Ovary (tissue), 7 donors: ENCODE measurements at regions not wholly inside any gene's neighbourhood (a gene's known extent, or its start where the extent isn't known, plus 50 kb on each side); places are given as distances from the start of the nearest gene placed in this dataset.

ENCODE experiments used
- DNase-seq, 5 donors: peaks; one replicate each; pipeline ENCODE4 v3.0.0-alpha.2; 2019 to 2020
- H3K27ac ChIP-seq, 2 donors: fragments of 200-600 bp; one replicate each; pipeline versions ENCODE4 v1.5.1 to v1.8.0; 2019 to 2022
- H3K27me3 ChIP-seq: fragments of 200-600 bp; one replicate; pipeline ENCODE4 v1.8.0; 2022
- H3K36me3 ChIP-seq: fragments of 200-600 bp; sonication (generic); one replicate; pipeline ENCODE4 v1.5.1; 2019
- H3K4me1 ChIP-seq: one replicate; pipeline ENCODE4 v1.8.1; 2013; ENCODE audit warnings: mild to moderate bottlenecking, moderate library complexity; ENCODE audit not compliant: insufficient read depth
- H3K4me3 ChIP-seq: fragments of 200-600 bp; sonication (generic); one replicate; pipeline ENCODE4 v1.5.1; 2017
- H3K9me3 ChIP-seq, 2 donors: fragments of 200-600 bp in 1 of 2; sonication (generic) in 1 of 2; one replicate each; pipeline versions ENCODE4 v1.5.1 to v1.8.1; 2013 to 2019; ENCODE audit warnings: mild to moderate bottlenecking in 1 of 2, moderate library complexity in 1 of 2
- EP300 ChIP-seq: sonication (generic); formaldehyde crosslinking; IDR thresholded peaks from one replicate; pipeline ENCODE4 v1.6.1; 2017; ENCODE audit warnings: antibody characterized with exemption
- POLR2A ChIP-seq: fragments of 450-650 bp; IDR thresholded peaks from one replicate; pipeline ENCODE4 v1.6.1; 2017; ENCODE audit warnings: antibody characterized with exemption, mild to moderate bottlenecking, moderate library complexity
- WGBS, 3 donors: extraction: QIAGEN DNeasy Blood & Tissue Kit in 1 of 3; methylation state at CpG; one replicate each; pipeline versions ENCODE4 v1.1.5 to v1.1.7; 2013 to 2017; 5-methylcytosine and 5-hydroxymethylcytosine counted together
- intact Hi-C, 4 donors: fragments of 100-400 bp; cut with DNase I; formaldehyde crosslinking; loops; one replicate each; pipeline versions ENCODE4 v1.11.0 to v1.15.1; 2022 to 2023
- TF ChIP-seq, protein P1 (sequence below), 3 donors: fragments of 450-650 bp in 2 of 3; fragments of 200-600 bp in 1 of 3; IDR thresholded peaks; one replicate each; pipeline versions ENCODE4 v1.5.1 to v1.8.0; 2016 to 2022; ENCODE audit warnings: antibody characterized with exemption in 3 of 3, mild to moderate bottlenecking in 1 of 3
- donor health status: DM: no; HTN: no; CAD: no; lungs with moderate emphysema.
- donor health status: DM: no; HTN: no; CAD: no.
- donor health status: Bipolar disorder and iron deficiency.
- donor health status: DM: no; HTN: no; CAD: no.
- donor health status: DM: yes; HTN: yes; CAD: no.

DNA sequence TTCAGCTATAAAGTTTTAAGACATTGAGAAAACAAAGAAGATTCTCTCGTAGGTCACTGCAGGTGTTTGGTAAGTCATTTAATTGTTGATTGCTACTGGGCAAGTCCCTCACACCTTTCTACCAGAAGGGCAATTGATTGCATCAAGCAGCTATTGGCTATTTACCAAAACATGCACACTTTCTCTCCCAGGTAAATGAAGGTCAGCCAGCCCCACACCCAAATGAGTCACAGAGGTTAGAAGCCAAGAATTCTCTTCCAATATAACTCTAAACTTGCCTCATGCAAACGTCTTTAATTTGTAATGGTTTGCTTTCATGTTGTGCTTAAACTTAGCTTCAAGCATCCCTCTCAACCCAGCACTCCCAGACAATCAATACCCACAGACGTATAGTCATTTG is 475.3 kb upstream of the ADGRL2 start:
- Histone ChIP-seq H3K27ac (no peak overlapping the region), H3K4me1 (no peaks in the 10 kb centered on the region), H3K36me3 (no peaks in the 10 kb centered on the region), H3K27me3 (no peaks in the 10 kb centered on the region), H3K9me3 (no peaks in the 10 kb centered on the region), H3K4me3 (no peak overlapping the region)
- DNase-seq: no peak
- TF ChIP-seq POLR2A (no peak), EP300 (no peak)
- TF ChIP-seq, protein P1, sequence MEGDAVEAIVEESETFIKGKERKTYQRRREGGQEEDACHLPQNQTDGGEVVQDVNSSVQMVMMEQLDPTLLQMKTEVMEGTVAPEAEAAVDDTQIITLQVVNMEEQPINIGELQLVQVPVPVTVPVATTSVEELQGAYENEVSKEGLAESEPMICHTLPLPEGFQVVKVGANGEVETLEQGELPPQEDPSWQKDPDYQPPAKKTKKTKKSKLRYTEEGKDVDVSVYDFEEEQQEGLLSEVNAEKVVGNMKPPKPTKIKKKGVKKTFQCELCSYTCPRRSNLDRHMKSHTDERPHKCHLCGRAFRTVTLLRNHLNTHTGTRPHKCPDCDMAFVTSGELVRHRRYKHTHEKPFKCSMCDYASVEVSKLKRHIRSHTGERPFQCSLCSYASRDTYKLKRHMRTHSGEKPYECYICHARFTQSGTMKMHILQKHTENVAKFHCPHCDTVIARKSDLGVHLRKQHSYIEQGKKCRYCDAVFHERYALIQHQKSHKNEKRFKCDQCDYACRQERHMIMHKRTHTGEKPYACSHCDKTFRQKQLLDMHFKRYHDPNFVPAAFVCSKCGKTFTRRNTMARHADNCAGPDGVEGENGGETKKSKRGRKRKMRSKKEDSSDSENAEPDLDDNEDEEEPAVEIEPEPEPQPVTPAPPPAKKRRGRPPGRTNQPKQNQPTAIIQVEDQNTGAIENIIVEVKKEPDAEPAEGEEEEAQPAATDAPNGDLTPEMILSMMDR (IDR thresholded peaks at IDR 0.05): no peak
- intact Hi-C loops: no loop called here
- 71 to 74% (median 74%) methylated on average over 3 of the region's 3 CpGs for WGBS, 3 donors

DNA sequence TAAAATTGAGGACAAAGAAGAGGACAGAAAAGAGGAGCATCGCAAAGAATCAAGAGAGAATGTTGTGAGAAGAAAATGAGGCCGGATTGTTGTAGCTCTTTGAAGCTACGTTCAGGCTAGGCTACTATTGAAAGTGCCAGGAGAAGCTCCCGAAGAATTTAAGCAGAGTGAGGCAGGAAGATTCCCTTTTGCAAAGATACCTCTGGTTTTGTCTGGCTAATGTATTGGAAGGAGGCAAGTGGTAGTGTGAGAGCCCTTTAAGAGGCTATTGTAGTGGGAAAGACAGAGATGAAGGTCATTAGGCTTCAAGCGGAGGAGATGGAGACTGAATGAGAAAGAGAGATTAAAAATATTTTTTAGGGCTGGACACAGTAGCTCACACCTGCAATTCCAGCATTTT is 476.9 kb upstream of the ADGRL2 start:
- Histone ChIP-seq H3K4me1 (no peaks in the 10 kb centered on the region), H3K9me3 (no peaks in the 10 kb centered on the region), H3K27ac (no peak overlapping the region), H3K4me3 (no peak overlapping the region), H3K27me3 (no peaks in the 10 kb centered on the region), H3K36me3 (no peaks in the 10 kb centered on the region)
- no peak for TF ChIP-seq POLR2A
- TF ChIP-seq EP300: no peak
- DNase-seq: no peak
- WGBS, 3 donors: 88 to 95% (median 90%) methylated on average over 5 of the region's 5 CpGs
- intact Hi-C loops: no loop called here

DNA sequence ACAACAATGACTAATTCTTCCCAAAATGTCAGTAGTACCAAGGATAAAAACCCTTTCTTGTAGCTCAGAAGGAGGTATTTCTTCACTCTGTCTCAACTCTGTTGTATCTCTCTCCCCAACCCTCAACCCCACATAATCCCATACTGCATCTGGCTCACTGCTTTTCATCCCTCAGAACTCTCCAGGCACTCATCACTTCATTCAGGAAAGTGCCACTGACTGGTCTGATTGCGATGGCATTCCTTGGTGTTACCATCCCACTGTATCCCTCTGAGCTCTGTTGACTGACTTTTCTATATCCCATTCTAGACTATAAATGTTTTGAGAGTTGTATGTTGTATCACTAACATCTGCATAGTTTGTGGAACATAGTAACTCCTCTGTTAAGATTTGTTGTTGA is 483.5 kb upstream of the ADGRL2 start:
- TF ChIP-seq EP300 (no peak), POLR2A (no peak)
- TF ChIP-seq, protein P1 (IDR thresholded peaks at IDR 0.05): no peak
- DNase-seq: no peak
- intact Hi-C loops: loop anchor here in 1 of 4 donors (10.0 kb wide), 1 partner anchor 88 kb away; no protein-coding TSS in a partner anchor
- H3K27me3 ChIP-seq: no peaks in the 10 kb centered on the region
- H3K9me3 ChIP-seq: no peaks in the 10 kb centered on the region
- peaks cover 3% of the 10 kb centered on the region for H3K4me1 ChIP-seq
- H3K4me3 ChIP-seq: no peak overlapping the region
- no peak overlapping the region for H3K27ac ChIP-seq
- H3K36me3 ChIP-seq: no peaks in the 10 kb centered on the region
- WGBS, 3 donors: 95 to 100% (median 96%) methylated on average over 1 of the region's 1 CpG

DNA sequence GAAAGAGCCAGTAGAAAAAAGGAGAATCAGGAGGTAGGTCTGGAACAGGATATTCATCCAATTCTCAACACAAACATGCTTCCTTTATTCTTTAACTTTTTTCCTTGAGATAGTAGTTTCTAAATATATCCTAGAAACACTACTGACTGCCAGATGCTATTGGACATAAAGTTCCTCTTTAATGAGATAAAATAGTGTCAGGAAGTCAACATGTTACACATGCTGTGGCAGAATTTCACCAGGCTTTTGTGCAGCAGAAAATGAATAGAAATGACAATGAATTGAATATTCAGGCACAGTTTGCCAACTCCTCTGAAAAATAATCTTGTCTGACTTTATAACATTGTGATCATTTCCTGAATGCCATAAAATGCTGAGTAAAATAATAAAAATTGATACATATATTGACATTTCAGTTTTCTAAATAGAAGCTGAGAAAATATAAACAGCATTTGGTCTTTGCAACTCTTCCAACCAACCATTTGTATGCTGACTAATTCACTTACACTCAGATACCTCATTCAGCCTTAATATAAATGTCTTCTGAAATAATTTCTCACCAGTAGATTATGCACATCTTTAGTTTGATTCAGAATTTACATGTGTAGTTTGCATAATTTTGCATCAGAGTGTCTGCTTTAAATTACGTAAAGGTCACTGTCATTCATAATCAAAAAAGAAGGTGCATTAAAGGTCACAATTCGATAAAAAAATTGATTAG is 486.1 kb upstream of the ADGRL2 start:
- TF ChIP-seq, protein P1 (IDR thresholded peaks at IDR 0.05): no peak
- TF ChIP-seq EP300 (no peak), POLR2A (no peak)
- 81 to 87% (median 84%) methylated on average over 2 of the region's 2 CpGs for WGBS, 3 donors
- Histone ChIP-seq H3K27ac (no peak overlapping the region), H3K9me3 (no peaks in the 10 kb centered on the region), H3K4me1 (peaks cover 3% of the 10 kb centered on the region), H3K27me3 (no peaks in the 10 kb centered on the region), H3K36me3 (no peaks in the 10 kb centered on the region), H3K4me3 (no peak overlapping the region)
- DNase-seq: no peak
- intact Hi-C loops: loop anchor here in 1 of 4 donors (5.0 to 10.0 kb wide), 2 partner anchors 90 to 488 kb away; partner anchors contain the start of gene ADGRL2

DNA sequence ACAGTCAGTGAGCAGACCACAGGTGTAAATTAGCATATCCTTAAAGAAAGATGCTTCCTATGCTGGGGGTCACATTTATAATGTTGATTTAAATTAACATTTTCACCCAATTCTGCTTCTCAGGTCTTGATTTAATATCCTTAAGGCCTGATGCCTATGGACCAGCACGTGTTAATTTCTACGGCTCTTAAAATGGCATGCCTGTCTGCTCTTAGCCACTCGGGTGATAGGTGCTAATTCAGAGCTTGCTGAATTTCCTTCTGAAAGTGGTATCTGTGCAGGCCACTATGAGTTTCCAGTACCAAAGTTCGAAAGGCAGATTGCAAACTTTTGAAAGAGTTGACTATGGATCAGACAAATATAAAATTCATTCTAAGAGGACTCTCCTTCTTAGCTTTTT is 487.4 kb upstream of the ADGRL2 start:
- WGBS, 3 donors: 86 to 91% (median 89%) methylated on average over 4 of the region's 4 CpGs
- H3K27ac ChIP-seq: no peak overlapping the region
- intact Hi-C loops: loop anchor here in 1 of 4 donors (5.0 to 10.0 kb wide), 2 partner anchors 92 to 489 kb away; partner anchors contain the start of gene ADGRL2
- DNase-seq: no peak
- TF ChIP-seq, protein P1 (IDR thresholded peaks at IDR 0.05): no peak
- no peak for TF ChIP-seq POLR2A
- no peak for TF ChIP-seq EP300
- no peaks in the 10 kb centered on the region for H3K9me3 ChIP-seq
- H3K4me1 ChIP-seq: peaks cover 3% of the 10 kb centered on the region
- H3K4me3 ChIP-seq: no peak overlapping the region
- H3K27me3 ChIP-seq: no peaks in the 10 kb centered on the region
- no peaks in the 10 kb centered on the region for H3K36me3 ChIP-seq
